OCI-LY7 (cell line): ENCODE measurements at regions not wholly inside any gene's neighbourhood (a gene's known extent, or its start where the extent isn't known, plus 50 kb on each side); places are given as distances from the start of the nearest gene placed in this dataset.

Experiments
- BruUV-seq: library from RNA; stranded (reverse); fragments of 400-500 nt; replicated peaks from 2 replicates; lab custom pipeline; 2021; lab: Mats Ljungman, UMichigan
- CTCF ChIA-PET: fragments of 300-600 bp; sonication (Branson Sonifier 250); formaldehyde crosslinking; loops from one replicate; lab custom pipeline; 2022; ENCODE audit warnings: antibody characterized with exemption; ENCODE audit not compliant: unreplicated experiment; lab: Charles Lee
- POLR2A ChIA-PET: fragments of 300-600 bp; sonication (Branson Sonifier 250); formaldehyde crosslinking; loops from one replicate; lab custom pipeline; 2022; ENCODE audit warnings: antibody characterized with exemption; lab: Charles Lee
- DNase-seq: peaks from one replicate; pipeline ENCODE4 v3.0.0-alpha.2; 2015; ENCODE audit warnings: low spot score
- H2AFZ ChIP-seq: fragments of 200-600 bp; sonication (generic), shearing (Covaris generic); 2 replicates; pipeline ENCODE4 v1.6.1; 2014; ENCODE audit warnings: mild to moderate bottlenecking, antibody characterized with exemption, low read length, moderate library complexity
- H3K27ac ChIP-seq: fragments of 200-600 bp; sonication (generic); 2 replicates; pipeline ENCODE4 v1.5.1; 2014; ENCODE audit warnings: mixed run types, low read depth, mild to moderate bottlenecking, moderate library complexity, low read length, inconsistent platforms; ENCODE audit not compliant: poor library complexity, severe bottlenecking
- H3K36me3 ChIP-seq: fragments of 200-600 bp; sonication (generic); 2 replicates; pipeline ENCODE4 v1.6.1; 2014; ENCODE audit warnings: mild to moderate bottlenecking, antibody characterized with exemption, low read length, moderate library complexity, mixed read lengths; ENCODE audit not compliant: insufficient read depth
- H3K4me1 ChIP-seq: fragments of 200-600 bp; sonication (generic); 2 replicates; pipeline ENCODE4 v1.5.1; 2014; ENCODE audit warnings: mild to moderate bottlenecking, low read length; ENCODE audit not compliant: insufficient read depth, poor library complexity, severe bottlenecking
- H3K4me2 ChIP-seq: fragments of 200-600 bp; sonication (generic); 2 replicates; pipeline ENCODE4 v1.6.1; 2014; ENCODE audit warnings: mild to moderate bottlenecking, low read length
- H3K4me3 ChIP-seq: fragments of 200-600 bp; sonication (generic); 2 replicates; pipeline ENCODE4 v1.5.1; 2014; ENCODE audit warnings: mild to moderate bottlenecking, low read depth, low read length; ENCODE audit not compliant: poor library complexity, severe bottlenecking
- H3K79me2 ChIP-seq: fragments of 200-600 bp; sonication (generic); 2 replicates; pipeline ENCODE4 v1.6.1; 2016; ENCODE audit warnings: low read depth, mild to moderate bottlenecking, low read length, moderate library complexity, mixed read lengths; ENCODE audit not compliant: insufficient read depth
- H3K9me2 ChIP-seq: fragments of 200-600 bp; sonication (generic); 2 replicates; pipeline ENCODE4 v1.6.1; 2016; ENCODE audit warnings: mild to moderate bottlenecking, low read length, mixed read lengths; ENCODE audit not compliant: insufficient read depth
- H3K9me3 ChIP-seq: fragments of 200-600 bp; sonication (generic); 2 replicates; pipeline ENCODE4 v1.6.1; 2014; ENCODE audit warnings: mild to moderate bottlenecking, mixed run types, low read length, mixed read lengths
- H4K20me1 ChIP-seq: fragments of 200-600 bp; sonication (generic); 2 replicates; pipeline ENCODE4 v1.6.1; 2014; ENCODE audit warnings: mild to moderate bottlenecking, antibody characterized with exemption, low read length, moderate library complexity, mixed read lengths; ENCODE audit not compliant: insufficient read depth
- CTCF ChIP-seq: fragments of 200-600 bp; sonication (generic); conservative IDR thresholded peaks from 2 replicates; pipeline ENCODE4 v1.5.1; 2014; ENCODE audit warnings: mild to moderate bottlenecking, antibody characterized with exemption, low read length, moderate library complexity, mixed read lengths
- EZH2phosphoT487 ChIP-seq: fragments of 200-600 bp; sonication (generic); IDR thresholded peaks from 2 replicates; pipeline ENCODE4 v1.6.1; 2018; ENCODE audit warnings: low read depth, borderline replicate concordance, mild to moderate bottlenecking, mixed run types, antibody characterized with exemption, low read length, moderate library complexity, mixed read lengths
- intact Hi-C: fragments of 100-400 bp; cut with micrococcal nuclease; formaldehyde crosslinking; loops from one replicate; pipeline ENCODE4 v1.10.0; 2022; ENCODE audit not compliant: unreplicated experiment

GRCh38 chr2:158902005-158902398 is 66.4 kb upstream of the TANC1 start:
- Histone ChIP-seq H3K36me3 (no peaks in the 10 kb centered on the region), H3K4me1 (no peaks in the 10 kb centered on the region), H3K27ac (no peak overlapping the region), H3K9me2 (no peaks in the 10 kb centered on the region), H3K79me2 (no peaks in the 10 kb centered on the region), H3K4me3 (no peak overlapping the region), H3K4me2 (no peak overlapping the region), H3K9me3 (no peaks in the 10 kb centered on the region), H2AFZ (no peak overlapping the region), H4K20me1 (no peaks in the 10 kb centered on the region)
- no peak for DNase-seq
- TF ChIP-seq EZH2phosphoT487 (no peak), CTCF (no peak)
- intact Hi-C loops = no loop called here
- BruUV-seq = no TSS peak
- POLR2A ChIA-PET = no interaction called here
- CTCF ChIA-PET = no interaction called here

- Histone ChIP-seq H3K79me2 (no peaks in the 10 kb centered on the region), H3K9me2 (no peaks in the 10 kb centered on the region), H3K4me1 (no peaks in the 10 kb centered on the region), H4K20me1 (no peaks in the 10 kb centered on the region), H2AFZ (no peak overlapping the region), H3K4me3 (no peak overlapping the region), H3K9me3 (no peaks in the 10 kb centered on the region), H3K4me2 (no peak overlapping the region), H3K27ac (no peak overlapping the region), H3K36me3 (no peaks in the 10 kb centered on the region)
- ChIA-PET POLR2A (interaction anchor here (0.5 to 0.6 kb wide), 2 partner anchors 80 to 730 kb away, joined by 3 to 5 read pairs; no protein-coding TSS in a partner anchor), CTCF (no interaction called here)
- BruUV-seq = no TSS peak
- DNase-seq = no peak
- intact Hi-C loops = no loop called here
- TF ChIP-seq EZH2phosphoT487 (no peak), CTCF (no peak)
Observed at GRCh38 chr2:158903711-158904405, 64.6 kb upstream of the TANC1 start.

- ChIA-PET POLR2A (interaction anchor here (0.6 kb wide), 1 partner anchor 79 kb away, joined by 3 read pairs; no protein-coding TSS in a partner anchor), CTCF (no interaction called here)
- H2AFZ ChIP-seq = no peak overlapping the region
- H3K9me2 ChIP-seq = no peaks in the 10 kb centered on the region
- H3K4me1 ChIP-seq = no peaks in the 10 kb centered on the region
- no peak overlapping the region for H3K27ac ChIP-seq
- H3K9me3 ChIP-seq = no peaks in the 10 kb centered on the region
- no peaks in the 10 kb centered on the region for H3K79me2 ChIP-seq
- TF ChIP-seq CTCF = no peak
- no peak for TF ChIP-seq EZH2phosphoT487
- BruUV-seq = no TSS peak
- DNase-seq = no peak
- intact Hi-C loops = no loop called here
- no peak overlapping the region for H3K4me3 ChIP-seq
- H3K4me2 ChIP-seq = no peak overlapping the region
- H4K20me1 ChIP-seq = no peaks in the 10 kb centered on the region
- no peaks in the 10 kb centered on the region for H3K36me3 ChIP-seq
Observed at GRCh38 chr2:158904627-158905177, 63.7 kb upstream of the TANC1 start.
